Renal cortical epithelial cell (primary cell): ENCODE measurements at regions not wholly inside any gene's neighbourhood (a gene's known extent, or its start where the extent isn't known, plus 50 kb on each side); places are given as distances from the start of the nearest gene placed in this dataset.
"Not testable (repeated sequence)": the region's sequence is repeated elsewhere in the genome, so short reads cannot be mapped to it uniquely, and the experiment has no call there.

Experiments used
- DNase-seq: peaks from one replicate; pipeline ENCODE4 v3.0.0-alpha.2; 2011; ENCODE audit warnings: low read depth

- no peak for DNase-seq
These were observed 275.9 kb upstream of the FRG1 start for GRCh38 chr4:189664693-189665250.

GRCh38 chr4:189665712-189666305 lies 274.9 kb upstream of the FRG1 start:
- DNase-seq, result not testable (repeated sequence)

GRCh38 chr4:189667386-189667785 lies 273.3 kb upstream of the FRG1 start:
- DNase-seq, result not testable (repeated sequence)

GRCh38 chr4:189697675-189698245 lies 242.9 kb upstream of the FRG1 start:
- DNase-seq, result not testable (repeated sequence)

DNA sequence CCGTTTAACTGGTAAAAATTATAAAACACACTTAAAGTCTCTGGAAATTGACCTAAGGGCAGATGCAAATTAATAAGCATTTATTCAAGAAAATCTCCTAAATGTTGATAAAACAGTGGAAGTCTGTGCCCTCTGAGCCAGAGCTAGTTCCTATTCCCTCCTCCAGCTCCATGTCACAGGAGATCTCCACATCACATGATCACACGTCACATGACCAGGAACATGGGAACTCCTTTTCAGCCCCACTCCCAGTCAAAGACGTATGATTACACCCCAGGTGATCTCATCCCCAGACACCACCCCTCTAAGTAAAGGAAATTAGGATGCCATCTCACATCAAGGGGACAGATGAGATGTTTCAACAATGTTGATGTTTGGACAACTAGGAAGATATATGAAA lies 237.7 kb upstream of the FRG1 start:
- not testable (repeated sequence) for DNase-seq

DNA sequence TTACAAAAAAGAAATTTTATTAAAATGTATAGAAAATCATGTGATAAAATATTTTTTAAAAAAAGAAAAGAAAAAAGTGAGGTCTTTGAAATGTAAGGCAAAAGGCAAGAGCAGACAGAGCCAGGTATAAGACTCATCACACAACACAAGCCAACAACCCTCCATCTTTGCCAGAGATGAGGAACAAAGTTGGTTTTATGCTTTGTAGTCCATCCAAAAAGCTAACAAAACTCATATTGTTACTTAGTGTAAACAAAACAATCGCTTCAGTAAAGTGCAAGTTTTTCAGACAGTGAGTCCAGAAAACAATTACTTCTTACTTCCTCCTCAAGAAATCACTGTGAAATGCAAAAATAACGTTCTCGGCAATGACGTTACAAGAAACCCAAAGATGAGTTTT lies 233.9 kb upstream of the FRG1 start:
- not testable (repeated sequence) for DNase-seq

GRCh38 chr4:189707227-189707626 lies 233.4 kb upstream of the FRG1 start:
- not testable (repeated sequence) for DNase-seq

DNA sequence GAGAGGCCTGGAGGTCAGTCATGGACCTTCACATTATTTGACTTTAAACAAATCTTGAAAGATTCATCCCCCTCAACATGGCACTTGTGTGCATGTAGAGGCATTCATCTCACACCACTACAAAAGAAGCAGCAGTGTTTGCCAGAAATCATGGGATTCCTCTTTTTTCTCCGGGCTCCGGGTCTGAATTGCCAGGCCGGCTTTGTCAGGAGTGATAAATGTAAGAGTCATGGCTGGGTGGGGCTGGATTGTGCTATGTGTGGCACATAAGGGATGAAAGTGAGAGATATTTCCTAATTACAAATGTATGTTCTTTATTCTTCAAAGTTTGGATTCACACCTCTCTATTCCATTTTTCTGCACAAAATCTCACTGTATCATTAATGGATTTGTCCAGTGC lies 228.7 kb upstream of the FRG1 start:
- not testable (repeated sequence) for DNase-seq

DNA sequence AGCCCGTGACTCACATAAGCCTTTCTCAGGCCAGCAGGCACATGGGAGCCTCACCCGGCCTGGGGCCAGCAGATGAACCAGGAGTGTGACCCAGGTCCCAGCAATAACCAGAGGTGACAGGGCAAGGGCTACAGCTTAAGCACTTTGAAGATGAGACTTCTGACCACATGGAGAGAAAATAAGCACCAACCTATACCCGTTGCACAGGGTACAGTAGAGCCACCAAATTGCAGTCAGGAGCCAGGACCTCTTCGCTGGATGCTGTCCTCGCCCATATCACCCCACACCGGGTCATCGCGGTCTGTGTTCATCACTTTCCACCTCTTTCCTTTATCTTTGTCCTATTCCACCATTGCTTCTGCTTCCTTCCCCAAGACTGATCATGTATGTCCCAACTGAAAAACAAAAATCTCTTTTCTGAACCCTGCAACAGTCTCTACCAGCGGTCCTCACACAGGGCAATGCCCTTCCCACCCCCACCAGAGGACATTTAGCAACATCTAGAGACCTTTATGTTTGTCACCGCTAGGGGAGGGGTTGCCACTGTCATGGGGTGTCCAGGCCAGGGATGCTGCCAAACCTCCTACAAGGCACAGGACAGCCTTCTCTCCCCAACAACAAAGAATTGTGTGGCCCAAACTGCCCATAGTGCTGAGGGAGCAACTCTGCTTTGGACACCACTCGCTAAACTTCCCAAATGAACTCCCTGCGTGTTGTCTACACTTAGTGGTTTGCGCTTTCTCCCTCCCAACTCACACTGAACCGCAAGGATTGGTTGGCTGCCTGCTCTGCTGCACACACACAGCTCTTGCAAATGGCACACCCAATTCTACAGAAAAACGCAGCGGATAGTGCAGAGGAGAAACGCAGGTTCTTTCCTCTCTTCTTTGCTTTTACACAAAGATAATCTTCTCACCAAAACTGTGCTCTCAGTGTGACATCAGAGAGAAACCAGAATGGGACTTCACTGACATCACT lies 219.4 kb upstream of the FRG1 start:
- DNase-seq, result not testable (repeated sequence)

GRCh38 chr4:189722324-189723003 lies 218.2 kb upstream of the FRG1 start:
- DNase-seq, result not testable (repeated sequence)

DNA sequence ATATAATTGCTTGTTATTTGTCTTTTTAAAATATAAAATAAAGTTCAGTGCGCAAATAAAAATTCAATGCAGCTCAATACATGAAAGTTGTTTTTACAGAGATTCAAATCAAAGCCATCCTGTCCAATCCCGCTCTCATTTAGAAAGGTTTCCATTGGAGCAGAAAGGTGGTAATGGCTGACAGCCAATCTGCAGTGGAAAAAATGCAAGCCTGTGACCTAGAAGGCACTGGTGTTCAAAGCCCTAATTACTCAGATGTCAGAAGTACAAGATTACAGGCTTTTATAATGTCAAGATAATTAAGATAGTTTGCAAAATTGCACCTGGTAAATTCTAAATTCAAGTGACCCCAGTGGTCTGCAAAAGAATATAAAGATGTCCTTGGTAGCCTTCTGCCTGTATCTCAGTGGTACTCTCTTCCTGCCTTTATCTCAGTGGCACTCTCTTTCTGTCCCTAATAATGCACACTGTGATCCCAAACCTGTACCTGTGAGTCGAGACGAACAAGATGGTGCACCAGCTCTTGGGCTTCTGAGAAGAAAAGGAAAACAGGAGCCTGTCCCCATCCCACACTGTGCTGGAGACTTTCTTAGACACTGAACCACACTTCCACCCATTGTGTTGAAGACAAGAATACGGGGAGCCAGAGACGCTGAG lies 212.6 kb upstream of the FRG1 start:
- not testable (repeated sequence) for DNase-seq

- DNase-seq, result not testable (repeated sequence)
These were observed 208.7 kb upstream of the FRG1 start for GRCh38 chr4:189731989-189732388.

DNA sequence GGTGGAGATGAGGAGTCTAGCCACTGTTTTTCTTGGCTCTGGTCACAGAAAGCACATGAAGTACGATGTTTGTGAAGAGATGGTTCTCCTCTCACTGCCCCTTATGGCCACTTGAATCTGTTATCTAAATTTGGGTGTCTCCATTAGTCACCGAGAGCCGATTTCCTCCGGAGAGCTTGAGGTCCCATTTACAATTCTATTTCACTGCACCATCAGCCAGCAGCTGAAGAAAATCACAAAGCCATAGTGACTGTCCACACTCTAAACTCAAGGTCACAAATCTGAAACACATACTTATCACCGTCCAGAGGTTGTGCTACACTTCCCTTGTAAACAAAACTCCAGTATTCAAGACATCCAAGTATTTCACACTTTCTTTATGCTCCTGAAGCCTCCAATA lies 207.2 kb upstream of the FRG1 start:
- not testable (repeated sequence) for DNase-seq

DNA sequence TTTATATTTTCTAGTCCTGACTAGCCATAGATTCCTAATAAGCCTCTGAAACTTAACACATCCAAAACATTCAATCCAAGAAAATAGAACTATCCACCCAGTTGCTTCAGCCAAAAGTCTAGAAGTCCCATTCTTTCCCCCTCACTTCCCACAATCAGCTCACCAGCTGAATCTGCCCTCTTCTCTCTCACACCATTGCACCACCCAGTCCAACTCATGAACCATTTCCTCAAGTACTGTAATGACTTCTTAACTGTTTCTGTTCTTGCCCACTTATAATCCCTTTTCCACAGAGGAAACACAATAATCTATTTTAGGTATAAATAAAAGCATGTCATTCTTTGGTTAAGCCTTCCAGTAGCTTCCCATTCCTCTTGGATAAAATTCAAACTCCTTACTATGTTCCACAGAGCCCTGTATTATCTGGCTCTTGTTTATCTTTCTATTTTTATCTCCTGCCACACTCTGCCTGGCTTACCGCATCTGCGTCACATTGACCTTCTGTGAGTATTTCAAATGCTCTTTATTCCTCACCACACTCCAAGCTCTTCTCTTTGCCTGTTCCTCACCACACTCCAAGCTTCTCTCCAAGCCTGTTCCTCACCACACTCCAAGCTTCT lies 205.9 kb upstream of the FRG1 start:
- DNase-seq, result not testable (repeated sequence)

GRCh38 chr4:189736656-189737055 lies 204.0 kb upstream of the FRG1 start:
- DNase-seq, result not testable (repeated sequence)

DNA sequence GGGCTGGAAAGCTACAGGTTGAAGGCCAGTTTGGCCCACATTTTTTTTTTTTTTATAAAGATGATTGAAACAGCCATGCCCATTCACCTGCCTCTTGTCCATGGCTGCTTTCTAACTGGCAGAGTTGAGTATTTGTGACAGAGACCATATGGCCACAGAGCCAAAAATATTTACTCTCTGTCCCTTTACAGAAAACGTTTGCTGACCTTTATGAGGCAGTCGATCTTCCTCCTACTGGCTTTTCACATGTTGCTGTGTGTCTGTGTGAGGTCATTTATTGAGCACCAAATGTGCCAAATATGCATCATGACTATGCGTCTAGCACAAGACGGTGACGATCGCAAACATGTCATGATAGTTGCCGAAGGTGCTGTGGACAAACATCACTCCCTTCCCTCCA lies 200.6 kb upstream of the FRG1 start:
- DNase-seq, result not testable (repeated sequence)

DNA sequence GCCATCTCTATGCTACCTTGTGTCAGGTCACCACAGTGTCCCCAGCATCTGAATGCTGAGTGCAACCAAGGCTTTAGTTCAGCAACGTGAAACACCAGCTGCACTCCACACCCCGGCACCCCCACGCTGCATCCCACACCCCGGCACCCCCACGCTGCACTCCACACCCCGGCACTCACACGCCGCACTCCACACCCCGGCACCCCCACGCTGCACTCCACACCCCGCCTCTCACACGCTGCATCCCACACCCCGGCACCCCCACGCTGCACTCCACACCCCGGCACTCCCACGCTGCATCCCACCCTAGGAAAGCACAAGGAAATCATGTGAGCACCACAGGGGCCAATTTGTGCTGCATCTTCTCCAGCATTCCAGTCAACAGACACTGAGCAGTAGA lies 199.8 kb upstream of the FRG1 start:
- no peak for DNase-seq

DNA sequence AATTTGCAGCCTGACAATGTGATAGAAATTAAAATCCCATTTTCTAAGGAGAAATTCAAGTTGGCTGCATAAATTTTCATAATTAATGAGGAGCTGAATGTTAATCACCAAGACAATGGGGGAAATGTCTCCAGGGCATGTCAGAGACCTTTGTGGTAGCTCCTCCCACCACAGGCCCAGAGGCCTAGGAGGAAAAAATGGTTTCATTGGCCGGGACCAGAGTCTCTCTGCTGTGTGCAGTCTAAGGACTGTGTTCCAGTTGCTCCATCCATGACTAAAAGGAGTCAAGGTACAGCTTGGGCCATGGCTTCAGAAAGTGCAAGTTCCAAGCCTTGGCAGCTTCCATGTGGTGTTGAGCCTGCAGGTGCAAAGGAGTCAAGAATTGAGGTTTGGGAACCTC lies 187.6 kb upstream of the FRG1 start:
- DNase-seq, result not testable (repeated sequence)

- DNase-seq, result no peak
These were observed 177.1 kb upstream of the FRG1 start for GRCh38 chr4:189763583-189763982.

- no peak for DNase-seq
These were observed 175.4 kb upstream of the FRG1 start for GRCh38 chr4:189765301-189765700.

- DNase-seq, result no peak
These were observed 174.9 kb upstream of the FRG1 start for GRCh38 chr4:189765736-189766135.
